HG02588 (cell line): ENCODE measurements at regions not wholly inside any gene's neighbourhood (a gene's known extent, or its start where the extent isn't known, plus 50 kb on each side); places are given as distances from the start of the nearest gene placed in this dataset.
"Not testable (repeated sequence)": the region's sequence is repeated elsewhere in the genome, so short reads cannot be mapped to it uniquely, and the experiment has no call there.

Source experiments
- ATAC-seq: cut with Tn5 transposase; IDR thresholded peaks from one replicate; pipeline ENCODE4 v1.9.1; 2021; ENCODE audit warnings: mild to moderate bottlenecking, moderate library complexity; ENCODE audit not compliant: unreplicated experiment

GRCh38 chr4:73671348-73671747 lies 51.1 kb upstream of the RASSF6 start:
- not testable (repeated sequence) for ATAC-seq

- ATAC-seq: no peak
Measured at GRCh38 chr4:73673286-73673685, 53.0 kb upstream of the RASSF6 start.

GRCh38 chr4:73674451-73674919 lies 54.2 kb upstream of the RASSF6 start:
- ATAC-seq: no peak

GRCh38 chr4:73675623-73676022 lies 55.4 kb upstream of the RASSF6 start:
- no peak for ATAC-seq

GRCh38 chr4:73676136-73676535 lies 55.9 kb upstream of the RASSF6 start:
- ATAC-seq: no peak

GRCh38 chr4:73676861-73677323 lies 56.7 kb upstream of the RASSF6 start:
- ATAC-seq: peak; percentile 53

- ATAC-seq: no peak
Measured at GRCh38 chr4:73679836-73680235, 59.6 kb upstream of the RASSF6 start.

- no peak for ATAC-seq
Measured at GRCh38 chr4:73681776-73682175, 58.6 kb upstream of the CXCL8 start.

- ATAC-seq: no peak
Measured at GRCh38 chr4:73682508-73682907, 57.9 kb upstream of the CXCL8 start.

GRCh38 chr4:73683033-73683432 lies 57.3 kb upstream of the CXCL8 start:
- no peak for ATAC-seq

- ATAC-seq: no peak
Measured at GRCh38 chr4:73683456-73683855, 56.9 kb upstream of the CXCL8 start.

- no peak for ATAC-seq
Measured at GRCh38 chr4:73684097-73684496, 56.3 kb upstream of the CXCL8 start.

GRCh38 chr4:73685052-73685451 lies 55.3 kb upstream of the CXCL8 start:
- ATAC-seq: no peak

- no peak for ATAC-seq
Measured at GRCh38 chr4:73687421-73687820, 52.9 kb upstream of the CXCL8 start.

- ATAC-seq: no peak
Measured at GRCh38 chr4:73690051-73690738, 50.2 kb upstream of the CXCL8 start.
